GM21619 (cell line): ENCODE measurements at regions not wholly inside any gene's neighbourhood (a gene's known extent, or its start where the extent isn't known, plus 50 kb on each side); places are given as distances from the start of the nearest gene placed in this dataset.

Experiments
- ATAC-seq: cut with Tn5 transposase; IDR thresholded peaks from one replicate; pipeline ENCODE4 v1.9.1; 2021; ENCODE audit not compliant: unreplicated experiment

- ATAC-seq, result no peak
Observed at GRCh38 chr12:128043317-128043716, 223.7 kb upstream of the TMEM132C start.

- ATAC-seq, result no peak
Observed at GRCh38 chr12:128047266-128048060, 219.5 kb upstream of the TMEM132C start.

GRCh38 chr12:128052331-128052730 is 214.6 kb upstream of the TMEM132C start:
- no peak for ATAC-seq

GRCh38 chr12:128052777-128053176 is 214.2 kb upstream of the TMEM132C start:
- no peak for ATAC-seq

GRCh38 chr12:128055567-128055966 is 211.4 kb upstream of the TMEM132C start:
- no peak for ATAC-seq

GRCh38 chr12:128056136-128056801 is 210.7 kb upstream of the TMEM132C start:
- no peak for ATAC-seq

- ATAC-seq, result no peak
Observed at GRCh38 chr12:128057586-128057985, 209.4 kb upstream of the TMEM132C start.

GRCh38 chr12:128059621-128060370 is 207.2 kb upstream of the TMEM132C start:
- ATAC-seq, result no peak

- ATAC-seq, result no peak
Observed at GRCh38 chr12:128068211-128068610, 198.8 kb upstream of the TMEM132C start.

- ATAC-seq, result no peak
Observed at GRCh38 chr12:128069359-128069997, 197.5 kb upstream of the TMEM132C start.

GRCh38 chr12:128073937-128074336 is 193.0 kb upstream of the TMEM132C start:
- no peak for ATAC-seq

- no peak for ATAC-seq
Observed at GRCh38 chr12:128075332-128075731, 191.6 kb upstream of the TMEM132C start.

- no peak for ATAC-seq
Observed at GRCh38 chr12:128076188-128076587, 190.8 kb upstream of the TMEM132C start.

- no peak for ATAC-seq
Observed at GRCh38 chr12:128077211-128077916, 189.6 kb upstream of the TMEM132C start.

- no peak for ATAC-seq
Observed at GRCh38 chr12:128077917-128078298, 189.1 kb upstream of the TMEM132C start.

GRCh38 chr12:128078301-128078971 is 188.5 kb upstream of the TMEM132C start:
- ATAC-seq, result no peak

- no peak for ATAC-seq
Observed at GRCh38 chr12:128079446-128079845, 187.5 kb upstream of the TMEM132C start.

- ATAC-seq, result no peak
Observed at GRCh38 chr12:128083132-128083729, 183.7 kb upstream of the TMEM132C start.

- ATAC-seq, result no peak
Observed at GRCh38 chr12:128088926-128089325, 178.0 kb upstream of the TMEM132C start.

- no peak for ATAC-seq
Observed at GRCh38 chr12:128089961-128090360, 177.0 kb upstream of the TMEM132C start.
